HCT116 (cell line): ENCODE measurements at regions not wholly inside any gene's neighbourhood (a gene's known extent, or its start where the extent isn't known, plus 50 kb on each side); places are given as distances from the start of the nearest gene placed in this dataset.

Experiments used
- ATAC-seq: fragments of 200-7000 bp; cut with Tn5 transposase; 2 replicates; pipeline ENCODE4 v1.9.1; 2020; ENCODE audit warnings: mild to moderate bottlenecking, moderate library complexity
- BruUV-seq: library from RNA; stranded (reverse); fragments of 400-500 nt; replicated peaks from 2 replicates; lab custom pipeline; 2021; lab: Mats Ljungman, UMichigan
- CTCF ChIA-PET: fragments of 300-600 bp; sonication (Branson Sonifier 250); formaldehyde crosslinking; loops from one replicate; lab custom pipeline; 2021; ENCODE audit warnings: antibody characterized with exemption; lab: Charles Lee
- POLR2A ChIA-PET: fragments of 300-600, 350-600 bp; sonication (Branson Sonifier 250); formaldehyde crosslinking; loops from one replicate; lab custom pipeline; 2021; ENCODE audit warnings: antibody characterized with exemption; lab: Charles Lee
- RAD21 ChIA-PET, 2 experiments: fragments of 300-600 bp; sonication (Branson Sonifier 250); formaldehyde crosslinking; loops; one replicate each; lab custom pipeline; 2023; ENCODE audit warnings: low total read pairs in 2 of 2; ENCODE audit not compliant: uncharacterized antibody in 2 of 2, unreplicated experiment in 2 of 2, low non-redundant PET in 1 of 2; lab: Charles Lee
- DNase-seq: peaks from one replicate; pipeline ENCODE4 v3.0.0-alpha.2; 2010; ENCODE audit warnings: low read depth, low spot score
- H2AFZ ChIP-seq: fragments of 200-600 bp; shearing (Covaris generic), sonication (generic); 2 replicates; pipeline ENCODE4 v1.6.1; 2017; ENCODE audit warnings: low read depth, mixed run types, mixed read lengths, antibody characterized with exemption, low read length; ENCODE audit not compliant: poor library complexity, severe bottlenecking
- H3K27ac ChIP-seq: 2 replicates; pipeline ENCODE4 v1.5.1; 2012; ENCODE audit warnings: low read depth, low read length
- H3K27me3 ChIP-seq: fragments of 200-600 bp; sonication (generic); 2 replicates; pipeline ENCODE4 v1.6.1; 2016; ENCODE audit warnings: mixed run types, low read length, mixed read lengths; ENCODE audit not compliant: insufficient read depth
- H3K36me3 ChIP-seq, 2 experiments: fragments of 200-500 bp in 1 of 2; fragments of 200-600 bp in 1 of 2; sonication (Bioruptor generic) in 1 of 2; sonication (generic) in 1 of 2; 2 replicates each; pipeline versions ENCODE4 v1.5.1 to v1.6.1; 2014 to 2016; ENCODE audit warnings: low read length in 2 of 2, inconsistent platforms in 1 of 2, mixed read lengths in 1 of 2, mixed run types in 1 of 2; ENCODE audit not compliant: insufficient read depth in 2 of 2, control insufficient read depth in 1 of 2
- H3K4me1 ChIP-seq, 2 experiments: fragments of 200-600 bp in 1 of 2; sonication (generic) in 1 of 2; 2 replicates each; pipeline versions ENCODE4 v1.5.1 to v1.6.1; 2012 to 2017; ENCODE audit warnings: low read length in 2 of 2, inconsistent platforms in 1 of 2, mild to moderate bottlenecking in 1 of 2, mixed read lengths in 1 of 2, mixed run types in 1 of 2, moderate library complexity in 1 of 2; ENCODE audit not compliant: insufficient read depth in 2 of 2, control insufficient read depth in 1 of 2
- H3K4me2 ChIP-seq: fragments of 200-600 bp; sonication (generic); 2 replicates; pipeline ENCODE4 v1.6.1; 2017; ENCODE audit warnings: mixed run types, low read length, mixed read lengths
- H3K4me3 ChIP-seq, 2 experiments: fragments of 200-600 bp in 1 of 2; sonication (generic) in 1 of 2; replicated peaks in 1 of 2; 2 replicates each; pipeline ENCODE4 v1.5.1; 2011 to 2016; ENCODE audit warnings: low read length in 2 of 2, control low read depth in 1 of 2, low read depth in 1 of 2, mild to moderate bottlenecking in 1 of 2, mixed read lengths in 1 of 2, mixed run types in 1 of 2
- H3K79me2 ChIP-seq: fragments of 200-600 bp; sonication (generic); 2 replicates; pipeline ENCODE4 v1.6.1; 2017; ENCODE audit warnings: mild to moderate bottlenecking, mixed run types, low read length, moderate library complexity, mixed read lengths; ENCODE audit not compliant: insufficient read depth
- H3K9ac ChIP-seq: fragments of 200-600 bp; sonication (generic); 2 replicates; pipeline ENCODE4 v1.6.1; 2016; ENCODE audit warnings: low read length, mixed read lengths
- H3K9me2 ChIP-seq: fragments of 200-600 bp; sonication (generic), shearing (Covaris generic); 2 replicates; pipeline ENCODE4 v1.6.1; 2017; ENCODE audit warnings: mixed run types, mild to moderate bottlenecking, moderate library complexity; ENCODE audit not compliant: insufficient read depth
- H3K9me3 ChIP-seq, 2 experiments: fragments of 200-500 bp in 1 of 2; fragments of 200-600 bp in 1 of 2; sonication (Bioruptor generic) in 1 of 2; sonication (generic) in 1 of 2; 2 replicates each; pipeline ENCODE4 v1.6.1; 2014 to 2017; ENCODE audit warnings: low read length in 2 of 2, mixed read lengths in 2 of 2, inconsistent platforms in 1 of 2, low read depth in 1 of 2, mild to moderate bottlenecking in 1 of 2, mixed run types in 1 of 2, moderate library complexity in 1 of 2; ENCODE audit not compliant: control insufficient read depth in 1 of 2, insufficient read depth in 1 of 2
- H4K20me1 ChIP-seq: fragments of 200-600 bp; sonication (generic), shearing (Covaris generic); 2 replicates; pipeline ENCODE4 v1.6.1; 2017; ENCODE audit warnings: mixed run types, mild to moderate bottlenecking, moderate library complexity; ENCODE audit not compliant: insufficient read depth
- ATF3 ChIP-seq: IDR thresholded peaks from 2 replicates; pipeline ENCODE4 v1.6.1; 2012
- CBX3 ChIP-seq: IDR thresholded peaks from 2 replicates; pipeline ENCODE4 v1.6.1; 2012; ENCODE audit warnings: low read depth
- CEBPB ChIP-seq: IDR thresholded peaks from 2 replicates; pipeline ENCODE4 v1.6.1; 2012; ENCODE audit warnings: low read depth
- EGR1 ChIP-seq: IDR thresholded peaks from 2 replicates; pipeline ENCODE4 v1.6.1; 2012; ENCODE audit warnings: low read depth
- ELF1 ChIP-seq: IDR thresholded peaks from 2 replicates; pipeline ENCODE4 v1.6.1; 2012; ENCODE audit warnings: low read depth, borderline replicate concordance
- EZH2 ChIP-seq: fragments of 200-600 bp; sonication (generic); IDR thresholded peaks from 2 replicates; pipeline ENCODE4 v1.6.1; 2017; ENCODE audit warnings: antibody characterized with exemption, mixed run types
- FOSL1 ChIP-seq: IDR thresholded peaks from 2 replicates; pipeline ENCODE4 v1.6.1; 2012; ENCODE audit warnings: low read depth
- JUND ChIP-seq: IDR thresholded peaks from 2 replicates; pipeline ENCODE4 v1.6.1; 2012
- MAX ChIP-seq: IDR thresholded peaks from 2 replicates; pipeline ENCODE4 v1.6.1; 2012
- POLR2A ChIP-seq: IDR thresholded peaks from 2 replicates; pipeline ENCODE4 v1.7.0; 2011; ENCODE audit warnings: borderline replicate concordance; ENCODE audit not compliant: insufficient read depth, insufficient read length; ENCODE audit errors: extremely low read depth
- POLR2AphosphoS5 ChIP-seq: IDR thresholded peaks from 2 replicates; pipeline ENCODE4 v1.6.1; 2011; ENCODE audit warnings: mild to moderate bottlenecking, low read depth, low read length, moderate library complexity
- RAD21 ChIP-seq: IDR thresholded peaks from 2 replicates; pipeline ENCODE4 v1.6.1; 2012; ENCODE audit warnings: low read depth, mild to moderate bottlenecking
- REST ChIP-seq: IDR thresholded peaks from 2 replicates; pipeline ENCODE4 v1.6.1; 2012; ENCODE audit warnings: low read depth
- SIN3A ChIP-seq: IDR thresholded peaks from 2 replicates; pipeline ENCODE4 v1.6.1; 2012; ENCODE audit warnings: low read depth
- SRF ChIP-seq: IDR thresholded peaks from 2 replicates; pipeline ENCODE4 v1.6.1; 2012; ENCODE audit warnings: low read depth
- YY1 ChIP-seq: IDR thresholded peaks from 2 replicates; pipeline ENCODE4 v1.6.1; 2011; ENCODE audit warnings: low read length, low read depth, moderate library complexity, mild to moderate bottlenecking; ENCODE audit not compliant: insufficient replicate concordance; ENCODE audit errors: extremely low read depth
- ZBTB33 ChIP-seq: IDR thresholded peaks from 2 replicates; pipeline ENCODE4 v1.6.1; 2011; ENCODE audit warnings: mild to moderate bottlenecking, low read length, moderate library complexity; ENCODE audit not compliant: insufficient replicate concordance; ENCODE audit errors: extremely low read depth
- ZNF274 ChIP-seq: fragments of 200-500 bp; sonication (Bioruptor generic); IDR thresholded peaks from 2 replicates; pipeline ENCODE4 v1.6.1; 2014; ENCODE audit warnings: mild to moderate bottlenecking, low read depth, low read length, inconsistent platforms
- intact Hi-C: fragments of 100-400 bp; cut with micrococcal nuclease; formaldehyde crosslinking; loops from 2 replicates; pipeline ENCODE4 v1.10.0; 2022

- no peak overlapping the region for H3K4me2 ChIP-seq
- intact Hi-C loops = no loop called here
- TF ChIP-seq ZNF274 = no peak
- TF ChIP-seq, all 23 proteins: peak for 0
- ATAC-seq (no peak), DNase-seq (no peak)
- BruUV-seq = no TSS peak
- Histone ChIP-seq H2AFZ (no peak overlapping the region), H3K4me3 (no peak overlapping the region), H3K9me3 (no peaks in the 10 kb centered on the region), H3K9me2 (no peaks in the 10 kb centered on the region), H3K27me3 (no peaks in the 10 kb centered on the region), H3K27ac (no peak overlapping the region), H3K4me1 (no peaks in the 10 kb centered on the region), H3K79me2 (no peaks in the 10 kb centered on the region), H4K20me1 (no peaks in the 10 kb centered on the region), H3K9ac (no peak overlapping the region), H3K36me3 (no peaks in the 10 kb centered on the region)
- ChIA-PET CTCF (interaction anchor here (1.3 kb wide), 1 partner anchor 299 kb away, joined by 3 read pairs; no protein-coding TSS in a partner anchor), RAD21 (no interaction called here), POLR2A (no interaction called here)
These were observed 199.3 kb upstream of the KYNU start for GRCh38 chr2:142678164-142678563.

- H3K36me3 ChIP-seq = no peaks in the 10 kb centered on the region
- no peak overlapping the region for H3K4me3 ChIP-seq
- H3K27ac ChIP-seq = no peak overlapping the region
- H3K4me2 ChIP-seq = no peak overlapping the region
- no peak overlapping the region for H3K9ac ChIP-seq
- no peaks in the 10 kb centered on the region for H4K20me1 ChIP-seq
- intact Hi-C loops = no loop called here
- no peak overlapping the region for H2AFZ ChIP-seq
- ATAC-seq (no peak), DNase-seq (no peak)
- CTCF ChIA-PET = no interaction called here
- POLR2A ChIA-PET = no interaction called here
- BruUV-seq = no TSS peak
- RAD21 ChIA-PET = no interaction called here
- no peaks in the 10 kb centered on the region for H3K79me2 ChIP-seq
- no peaks in the 10 kb centered on the region for H3K4me1 ChIP-seq
- H3K9me2 ChIP-seq = no peaks in the 10 kb centered on the region
- H3K27me3 ChIP-seq = no peaks in the 10 kb centered on the region
- H3K9me3 ChIP-seq = no peaks in the 10 kb centered on the region
- no peak for TF ChIP-seq EZH2
- TF ChIP-seq YY1 = no peak
- TF ChIP-seq ZBTB33 = no peak
- no peak for TF ChIP-seq FOSL1
- no peak for TF ChIP-seq POLR2A
- no peak for TF ChIP-seq SRF
- no peak for TF ChIP-seq POLR2AphosphoS5
- TF ChIP-seq REST = no peak
- no peak for TF ChIP-seq MAX
- no peak for TF ChIP-seq SIN3A
- no peak for TF ChIP-seq RAD21
- TF ChIP-seq CBX3 = no peak
- no peak for TF ChIP-seq JUND
- TF ChIP-seq ELF1 = no peak
- TF ChIP-seq CEBPB = no peak
- no peak for TF ChIP-seq ATF3
- no peak for TF ChIP-seq EGR1
These were observed 202.1 kb upstream of the KYNU start for GRCh38 chr2:142675398-142675797.
